GM21423 (cell line): ENCODE measurements at regions not wholly inside any gene's neighbourhood (a gene's known extent, or its start where the extent isn't known, plus 50 kb on each side); places are given as distances from the start of the nearest gene placed in this dataset.

Experiments used
- ATAC-seq: cut with Tn5 transposase; IDR thresholded peaks from one replicate; pipeline ENCODE4 v1.9.1; 2021; ENCODE audit warnings: mild to moderate bottlenecking, moderate library complexity; ENCODE audit not compliant: unreplicated experiment

- no peak for ATAC-seq
Measured at GRCh38 chr1:69123486-69123885, 444.2 kb upstream of the LRRC7 start.

GRCh38 chr1:69126796-69127195 is 440.9 kb upstream of the LRRC7 start:
- ATAC-seq = no peak

- ATAC-seq = no peak
Measured at GRCh38 chr1:69128204-69128603, 439.5 kb upstream of the LRRC7 start.

DNA sequence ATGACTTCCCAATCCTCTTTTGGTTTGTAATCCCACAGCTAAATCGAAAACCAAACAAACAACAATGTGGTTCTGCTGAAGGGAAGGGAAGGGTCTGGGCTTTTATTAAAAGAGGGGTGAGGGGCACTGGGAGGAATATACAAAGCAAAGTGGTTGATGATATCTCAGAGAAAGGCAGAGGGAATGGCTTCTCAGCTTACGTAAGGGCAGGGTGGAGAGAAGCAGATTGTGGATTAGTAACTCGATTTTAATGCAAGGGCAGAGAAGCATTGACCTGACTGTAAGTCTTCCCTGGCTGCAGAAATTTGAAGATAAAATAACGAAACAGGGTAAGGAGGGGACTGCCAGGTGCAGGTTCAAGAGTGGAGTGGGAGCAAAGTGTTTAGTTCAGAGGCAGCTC is 438.2 kb upstream of the LRRC7 start:
- no peak for ATAC-seq

DNA sequence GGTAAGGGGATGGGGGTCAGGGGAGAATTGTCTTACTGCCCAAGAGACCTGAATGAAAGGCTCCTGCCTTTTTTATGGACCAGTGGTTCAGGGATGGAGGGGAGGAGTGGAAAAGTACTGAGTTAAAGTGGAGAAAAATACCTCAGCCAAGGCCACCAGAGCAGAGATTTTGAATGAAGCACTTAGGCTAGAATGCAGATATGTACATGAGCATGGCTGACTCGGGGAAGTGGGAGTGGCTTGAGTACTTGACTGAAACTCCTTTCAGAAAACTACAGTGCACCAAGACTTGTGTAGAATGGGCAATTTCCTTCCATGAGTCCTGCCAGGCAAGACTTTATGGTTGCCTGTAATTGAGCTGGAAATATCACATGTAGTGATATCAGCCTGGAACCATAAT is 429.6 kb upstream of the LRRC7 start:
- no peak for ATAC-seq

GRCh38 chr1:69139007-69139406 is 428.7 kb upstream of the LRRC7 start:
- no peak for ATAC-seq

GRCh38 chr1:69146303-69146702 is 421.4 kb upstream of the LRRC7 start:
- ATAC-seq = no peak

- ATAC-seq = no peak
Measured at GRCh38 chr1:69148731-69149130, 419.0 kb upstream of the LRRC7 start.

GRCh38 chr1:69157046-69157756 is 410.5 kb upstream of the LRRC7 start:
- ATAC-seq = no peak

DNA sequence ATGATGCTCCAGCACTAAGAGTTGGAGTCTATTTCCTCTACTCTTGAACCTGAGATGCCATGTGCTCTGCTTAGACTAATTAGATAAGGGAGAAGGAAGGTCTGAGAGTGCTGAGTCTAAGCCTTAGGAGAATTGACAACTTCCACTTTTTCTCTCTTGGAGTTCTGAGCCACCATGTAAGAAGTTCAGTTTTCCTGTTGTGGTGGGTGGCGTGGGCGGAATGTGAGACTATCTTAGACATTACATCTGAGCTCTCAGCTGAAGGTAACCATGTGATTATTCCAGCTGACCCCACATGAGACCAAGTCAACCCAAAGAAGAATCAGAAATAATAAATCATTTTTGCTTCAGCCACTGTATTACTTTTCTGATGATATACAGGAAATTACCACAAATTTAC is 404.5 kb upstream of the LRRC7 start:
- ATAC-seq = no peak

GRCh38 chr1:69163779-69164178 is 403.9 kb upstream of the LRRC7 start:
- no peak for ATAC-seq

GRCh38 chr1:69167876-69168275 is 399.8 kb upstream of the LRRC7 start:
- no peak for ATAC-seq

GRCh38 chr1:69171248-69171647 is 396.5 kb upstream of the LRRC7 start:
- no peak for ATAC-seq

DNA sequence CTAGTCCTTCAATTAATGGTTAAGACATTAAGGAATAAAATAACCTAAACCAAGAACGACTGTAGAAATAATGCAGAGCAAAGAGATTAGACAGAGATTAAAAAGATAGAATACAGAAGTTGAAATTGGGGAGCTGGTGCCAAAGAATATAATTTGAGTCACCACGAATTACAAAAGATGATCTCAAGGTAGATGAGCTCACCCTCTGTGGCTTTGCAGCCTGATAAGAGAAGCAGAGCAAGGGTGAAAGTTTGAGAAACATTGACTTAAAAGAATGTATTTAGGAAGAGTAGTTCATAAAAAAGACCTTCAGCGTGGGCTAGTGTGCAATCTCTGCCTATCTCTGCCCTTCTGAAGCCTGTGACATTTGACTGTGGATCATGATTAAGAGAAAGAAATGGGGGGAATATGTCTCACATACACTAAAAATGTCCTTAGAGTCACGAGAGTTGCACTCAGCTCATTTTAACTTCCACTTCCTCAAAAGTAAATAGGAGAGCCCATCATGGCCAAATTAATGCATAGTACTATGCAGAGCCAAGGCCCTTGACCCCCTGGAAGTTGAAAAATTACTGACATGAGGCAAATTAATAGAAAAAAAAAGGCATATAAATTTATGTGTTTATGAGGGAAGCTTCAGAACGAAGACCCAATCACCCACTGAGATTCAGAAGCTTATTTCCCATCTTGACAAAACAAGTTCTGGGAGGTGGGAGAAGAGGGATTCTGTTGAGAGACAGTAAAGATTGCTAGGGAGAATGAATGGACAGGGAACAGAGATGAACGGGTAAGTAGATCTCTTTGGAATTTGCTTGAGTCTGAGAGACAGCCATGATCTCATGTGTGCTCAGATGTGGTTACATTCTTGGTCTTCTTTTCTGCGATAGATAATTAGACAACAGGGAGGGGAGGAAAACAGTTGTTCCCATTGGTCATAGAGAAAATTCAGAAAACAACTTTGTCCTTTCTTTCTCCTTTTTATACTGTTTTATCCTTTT is 395.4 kb upstream of the LRRC7 start:
- ATAC-seq = no peak

DNA sequence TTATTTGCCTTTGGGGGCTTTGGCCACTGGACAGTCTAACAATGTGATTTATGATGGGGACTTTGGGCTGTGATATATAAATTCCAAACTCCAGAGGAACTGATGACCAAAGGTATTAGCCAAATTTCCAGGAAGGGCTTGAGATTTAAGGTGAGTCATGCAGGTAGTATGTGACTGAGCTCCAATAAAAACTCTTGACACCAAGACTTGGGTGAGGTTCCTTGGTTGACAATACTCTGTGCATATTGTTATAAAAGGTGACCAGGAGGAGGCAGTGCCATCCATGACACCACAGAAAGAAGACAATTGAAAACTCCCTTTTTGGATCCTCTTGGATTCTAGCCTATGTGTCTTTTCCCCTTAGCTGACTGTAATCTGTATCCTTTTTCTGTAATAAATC is 392.7 kb upstream of the LRRC7 start:
- ATAC-seq = no peak

DNA sequence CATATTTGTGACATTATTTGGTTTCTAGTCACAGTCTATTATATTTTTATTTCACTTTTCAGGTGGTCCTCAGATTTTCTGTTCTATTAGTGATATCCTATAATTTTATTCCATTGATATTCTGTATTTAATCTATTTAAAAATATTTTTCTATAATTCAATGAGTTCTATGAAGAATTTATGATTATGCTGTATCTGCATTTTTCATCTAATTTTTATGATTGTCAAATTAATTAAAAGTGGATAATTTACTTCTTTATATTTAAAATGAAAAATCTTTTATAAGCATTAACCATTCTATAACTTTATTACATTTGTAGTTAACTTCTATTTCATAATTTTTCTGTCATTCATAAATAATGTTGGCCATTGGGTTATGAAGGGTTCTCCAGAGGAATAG is 387.4 kb upstream of the LRRC7 start:
- ATAC-seq = no peak

- ATAC-seq = no peak
Measured at GRCh38 chr1:69185378-69185777, 382.3 kb upstream of the LRRC7 start.

GRCh38 chr1:69191335-69191734 is 376.4 kb upstream of the LRRC7 start:
- ATAC-seq = no peak

DNA sequence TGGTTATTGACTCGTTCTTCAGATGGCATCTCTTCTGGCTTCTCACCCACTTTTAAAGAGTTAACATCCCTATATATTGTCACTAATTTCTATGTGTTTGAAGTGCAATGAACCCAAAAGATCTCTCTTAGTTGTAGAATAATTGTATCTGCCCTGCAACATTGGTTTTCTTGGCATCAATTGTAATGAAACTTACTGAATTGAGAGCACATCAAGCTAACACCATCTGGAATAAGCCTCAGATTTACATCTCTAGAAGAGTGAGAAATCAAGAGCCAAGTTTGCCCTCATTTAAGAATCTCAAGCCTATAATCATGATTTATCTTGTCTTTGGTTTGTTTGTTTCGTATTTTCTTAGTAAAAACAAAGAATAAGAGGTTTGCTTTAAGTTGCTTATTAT is 372.6 kb upstream of the LRRC7 start:
- no peak for ATAC-seq

GRCh38 chr1:69196071-69196470 is 371.7 kb upstream of the LRRC7 start:
- no peak for ATAC-seq

- ATAC-seq = no peak
Measured at GRCh38 chr1:69197816-69198215, 369.9 kb upstream of the LRRC7 start.

- ATAC-seq = no peak
Measured at GRCh38 chr1:69201716-69202115, 366.0 kb upstream of the LRRC7 start.
